Karpas-422 (cell line): ENCODE measurements at regions not wholly inside any gene's neighbourhood (a gene's known extent, or its start where the extent isn't known, plus 50 kb on each side); places are given as distances from the start of the nearest gene placed in this dataset.

ENCODE experiments used
- DNase-seq: peaks from one replicate; pipeline ENCODE4 v3.0.0-alpha.2; 2015
- H2AFZ ChIP-seq: fragments of 200-600 bp; sonication (generic); 2 replicates; pipeline ENCODE4 v1.6.1; 2014; ENCODE audit warnings: antibody characterized with exemption, low read length, mixed read lengths
- H3K27ac ChIP-seq: fragments of 200-600 bp; sonication (generic); 2 replicates; pipeline ENCODE4 v1.5.1; 2014; ENCODE audit warnings: mild to moderate bottlenecking, low read length, moderate library complexity
- H3K27me3 ChIP-seq: fragments of 200-600 bp; sonication (generic); 2 replicates; pipeline ENCODE4 v1.6.1; 2014; ENCODE audit warnings: low read length, mixed read lengths
- H3K36me3 ChIP-seq: fragments of 200-600 bp; sonication (generic); 2 replicates; pipeline ENCODE4 v1.6.1; 2014; ENCODE audit warnings: low read length, mixed read lengths; ENCODE audit not compliant: insufficient read depth
- H3K4me1 ChIP-seq: fragments of 200-600 bp; sonication (generic); 2 replicates; pipeline ENCODE4 v1.6.1; 2014; ENCODE audit warnings: mild to moderate bottlenecking, low read length, mixed read lengths
- H3K4me2 ChIP-seq: fragments of 200-600 bp; sonication (generic); 2 replicates; pipeline ENCODE4 v1.6.1; 2014; ENCODE audit warnings: low read length, low read depth, mild to moderate bottlenecking; ENCODE audit not compliant: poor library complexity, severe bottlenecking
- H3K4me3 ChIP-seq: fragments of 200-600 bp; sonication (generic); 2 replicates; pipeline ENCODE4 v1.5.1; 2014; ENCODE audit warnings: mild to moderate bottlenecking, antibody characterized with exemption, low read length, mixed read lengths
- H3K79me2 ChIP-seq: fragments of 200-600 bp; sonication (generic); 2 replicates; pipeline ENCODE4 v1.6.1; 2014; ENCODE audit warnings: mild to moderate bottlenecking, low read length, mixed read lengths
- H3K9ac ChIP-seq: fragments of 200-600 bp; sonication (generic); 2 replicates; pipeline ENCODE4 v1.6.0; 2014; ENCODE audit warnings: low read length
- H3K9me2 ChIP-seq: fragments of 200-600 bp; sonication (generic), shearing (Covaris generic); replicated peaks from 2 replicates; pipeline ENCODE4 v1.6.0; 2014; ENCODE audit warnings: mild to moderate bottlenecking, low read length, moderate library complexity; ENCODE audit not compliant: insufficient read depth
- H3K9me3 ChIP-seq: fragments of 300-700, 200-600 bp; sonication (generic); 2 replicates; pipeline ENCODE4 v1.6.1; 2014; ENCODE audit warnings: low read length, mixed read lengths
- H4K20me1 ChIP-seq: fragments of 200-600 bp; sonication (generic); 2 replicates; pipeline ENCODE4 v1.6.1; 2014; ENCODE audit warnings: mild to moderate bottlenecking, antibody characterized with exemption, low read length, low read depth; ENCODE audit not compliant: insufficient read depth

- H3K4me1 ChIP-seq: no peaks in the 10 kb centered on the region
- H3K9me2 ChIP-seq: no peaks in the 10 kb centered on the region; the same call in 1 of the 2 replicates
- H2AFZ ChIP-seq: no peak overlapping the region
- DNase-seq: no peak
- H3K27ac ChIP-seq: no peak overlapping the region
- no peak overlapping the region for H3K4me3 ChIP-seq
- H3K27me3 ChIP-seq: no peaks in the 10 kb centered on the region
- no peaks in the 10 kb centered on the region for H3K36me3 ChIP-seq
- no peak overlapping the region for H3K4me2 ChIP-seq
- H3K9ac ChIP-seq: no peak overlapping the region
- H4K20me1 ChIP-seq: no peaks in the 10 kb centered on the region
- H3K9me3 ChIP-seq: no peaks in the 10 kb centered on the region; the same call in 1 of the 2 replicates
- H3K79me2 ChIP-seq: no peaks in the 10 kb centered on the region
Measured at GRCh38 chr6:22825210-22825609, 255.8 kb downstream of the HDGFL1 start.

GRCh38 chr6:22826961-22827360 lies 257.6 kb downstream of the HDGFL1 start:
- Histone ChIP-seq H3K4me1 (no peaks in the 10 kb centered on the region), H2AFZ (no peak overlapping the region)

DNA sequence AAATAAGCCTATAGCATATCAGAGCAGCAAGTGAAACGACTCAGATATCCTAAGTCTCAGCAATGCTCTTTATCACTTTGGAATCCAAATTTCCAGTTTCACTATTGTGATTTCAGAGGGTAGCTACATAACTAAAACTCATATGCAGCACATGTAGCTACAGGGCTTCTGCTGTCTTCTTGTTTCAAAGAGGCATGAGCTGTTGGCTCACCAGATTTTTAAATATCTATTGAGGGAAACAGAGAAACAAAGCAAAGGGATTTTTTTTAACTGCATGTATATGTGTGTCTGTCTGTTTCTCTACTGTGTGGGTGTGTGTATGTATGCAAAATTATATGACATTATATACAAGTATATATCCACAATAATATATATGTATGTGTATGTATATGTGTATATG lies 258.4 kb downstream of the HDGFL1 start:
- Histone ChIP-seq H3K4me3 (no peak overlapping the region), H3K9me2 (no peaks in the 10 kb centered on the region; the same call in 1 of the 2 replicates), H3K36me3 (no peaks in the 10 kb centered on the region), H3K9me3 (no peaks in the 10 kb centered on the region), H3K79me2 (no peaks in the 10 kb centered on the region), H3K4me1 (no peaks in the 10 kb centered on the region), H3K27me3 (no peaks in the 10 kb centered on the region), H4K20me1 (no peaks in the 10 kb centered on the region), H3K4me2 (no peak overlapping the region), H3K27ac (no peak overlapping the region), H2AFZ (no peak overlapping the region), H3K9ac (no peak overlapping the region)
- DNase-seq: no peak

More at GRCh38 chr6:22826961-22827360, 257.6 kb downstream of the HDGFL1 start:
- no peak for DNase-seq
- Histone ChIP-seq H3K79me2 (no peaks in the 10 kb centered on the region), H3K9ac (no peak overlapping the region), H3K4me2 (no peak overlapping the region), H3K27ac (no peak overlapping the region), H3K4me3 (no peak overlapping the region), H3K36me3 (no peaks in the 10 kb centered on the region), H4K20me1 (no peaks in the 10 kb centered on the region), H3K27me3 (no peaks in the 10 kb centered on the region), H3K9me3 (no peaks in the 10 kb centered on the region), H3K9me2 (no peaks in the 10 kb centered on the region; the same call in 1 of the 2 replicates)

DNA sequence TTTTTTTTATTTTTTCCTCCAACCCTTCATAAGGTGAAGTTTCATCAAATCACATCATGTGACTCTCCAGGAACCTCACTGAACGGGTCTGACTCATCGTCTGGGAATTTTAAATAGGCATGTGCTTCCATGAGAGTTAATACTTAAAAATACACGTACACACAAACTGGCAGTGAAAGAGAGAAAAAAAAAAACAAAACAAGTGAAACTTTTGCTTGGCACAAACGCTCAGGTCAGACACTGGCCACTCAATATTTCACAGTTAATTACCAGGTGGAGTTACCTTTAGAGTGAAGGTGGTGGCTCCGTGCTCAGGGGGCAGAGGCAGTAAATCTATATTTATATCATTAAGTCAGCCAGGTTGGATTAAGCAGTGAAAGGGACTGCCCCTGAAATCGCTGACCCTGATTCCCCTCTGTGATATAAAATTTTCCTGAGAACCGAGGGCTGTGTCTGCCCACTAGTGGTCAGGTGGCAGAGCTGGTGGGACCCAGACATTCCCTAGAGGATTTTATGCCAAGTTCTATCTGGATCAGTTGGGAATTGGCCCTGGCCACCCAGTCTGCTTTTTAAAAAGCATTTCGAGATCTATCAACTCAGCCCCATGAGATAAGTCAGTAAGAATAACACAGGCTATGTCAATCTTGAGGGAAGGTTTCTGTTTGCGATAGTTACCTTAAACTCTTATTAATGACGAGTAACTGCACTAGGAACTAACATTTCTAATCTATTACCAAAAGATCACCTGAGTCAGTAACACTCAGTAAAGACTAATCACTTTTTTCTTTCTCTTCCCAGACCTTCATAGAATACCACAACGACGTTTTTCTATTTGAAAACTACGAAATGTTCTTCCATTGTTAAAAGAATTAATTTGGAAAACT lies 259.1 kb downstream of the HDGFL1 start:
- Histone ChIP-seq H2AFZ (no peak overlapping the region), H3K27me3 (no peaks in the 10 kb centered on the region), H3K4me3 (no peak overlapping the region), H3K9me3 (no peaks in the 10 kb centered on the region), H3K36me3 (no peaks in the 10 kb centered on the region), H3K9ac (no peak overlapping the region), H3K27ac (no peak overlapping the region), H3K9me2 (no peaks in the 10 kb centered on the region; the same call in 1 of the 2 replicates), H3K4me1 (no peaks in the 10 kb centered on the region), H3K4me2 (no peak overlapping the region), H3K79me2 (no peaks in the 10 kb centered on the region), H4K20me1 (no peaks in the 10 kb centered on the region)
- DNase-seq: no peak

DNA sequence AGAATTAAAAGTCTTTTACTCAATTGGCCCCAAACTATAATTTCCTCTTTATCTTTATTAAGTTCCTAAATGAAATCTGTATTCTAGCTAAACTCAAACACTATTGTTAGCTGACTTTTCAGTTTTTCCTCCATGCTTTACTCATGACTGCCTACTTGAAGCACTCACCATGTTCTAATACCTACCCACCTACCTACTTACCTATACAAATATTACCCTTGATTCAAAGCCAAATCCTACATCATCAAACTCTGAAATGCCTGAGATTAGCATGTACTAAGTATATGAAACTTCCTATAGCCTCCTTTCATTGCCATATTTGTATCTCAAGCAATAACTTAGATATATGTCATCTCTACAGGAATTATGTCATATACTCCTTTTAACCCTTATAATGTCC lies 259.7 kb downstream of the HDGFL1 start:
- no peak overlapping the region for H3K4me2 ChIP-seq
- H2AFZ ChIP-seq: no peak overlapping the region
- no peaks in the 10 kb centered on the region for H4K20me1 ChIP-seq
- H3K9me3 ChIP-seq: no peaks in the 10 kb centered on the region
- H3K9me2 ChIP-seq: no peaks in the 10 kb centered on the region; the same call in 1 of the 2 replicates
- no peaks in the 10 kb centered on the region for H3K4me1 ChIP-seq
- H3K27me3 ChIP-seq: no peaks in the 10 kb centered on the region
- H3K36me3 ChIP-seq: no peaks in the 10 kb centered on the region
- H3K9ac ChIP-seq: no peak overlapping the region
- H3K27ac ChIP-seq: no peak overlapping the region
- H3K79me2 ChIP-seq: no peaks in the 10 kb centered on the region
- no peak overlapping the region for H3K4me3 ChIP-seq
- DNase-seq: no peak

- H3K4me2 ChIP-seq: no peak overlapping the region
- H3K9me2 ChIP-seq: no peaks in the 10 kb centered on the region; the same call in 1 of the 2 replicates
- H2AFZ ChIP-seq: no peak overlapping the region
- H3K4me3 ChIP-seq: no peak overlapping the region
- no peak overlapping the region for H3K9ac ChIP-seq
- DNase-seq: no peak
- H3K4me1 ChIP-seq: no peaks in the 10 kb centered on the region
- H4K20me1 ChIP-seq: no peaks in the 10 kb centered on the region
- no peaks in the 10 kb centered on the region for H3K36me3 ChIP-seq
- no peaks in the 10 kb centered on the region; the same call in 1 of the 2 replicates for H3K9me3 ChIP-seq
- no peak overlapping the region for H3K27ac ChIP-seq
- H3K27me3 ChIP-seq: no peaks in the 10 kb centered on the region
- H3K79me2 ChIP-seq: no peaks in the 10 kb centered on the region
Measured at GRCh38 chr6:22830463-22830862, 261.1 kb downstream of the HDGFL1 start.

- no peaks in the 10 kb centered on the region for H3K9me2 ChIP-seq
- H3K36me3 ChIP-seq: no peaks in the 10 kb centered on the region
- H3K79me2 ChIP-seq: no peaks in the 10 kb centered on the region
- no peaks in the 10 kb centered on the region for H3K4me1 ChIP-seq
- no peak overlapping the region for H3K27ac ChIP-seq
- H3K9ac ChIP-seq: no peak overlapping the region
- no peak overlapping the region for H2AFZ ChIP-seq
- peaks cover 1% of the 10 kb centered on the region for H3K9me3 ChIP-seq
- no peak overlapping the region for H3K4me3 ChIP-seq
- no peaks in the 10 kb centered on the region for H3K27me3 ChIP-seq
- H4K20me1 ChIP-seq: no peaks in the 10 kb centered on the region
- no peak for DNase-seq
- no peak overlapping the region for H3K4me2 ChIP-seq
Measured at GRCh38 chr6:22833191-22833590, 263.8 kb downstream of the HDGFL1 start.

GRCh38 chr6:22838345-22838744 lies 269.0 kb downstream of the HDGFL1 start:
- H4K20me1 ChIP-seq: no peaks in the 10 kb centered on the region
- H3K36me3 ChIP-seq: no peaks in the 10 kb centered on the region
- no peak for DNase-seq
- H3K9ac ChIP-seq: no peak overlapping the region
- H3K4me2 ChIP-seq: no peak overlapping the region
- no peak overlapping the region for H2AFZ ChIP-seq
- no peaks in the 10 kb centered on the region for H3K9me2 ChIP-seq
- H3K4me1 ChIP-seq: no peaks in the 10 kb centered on the region
- no peaks in the 10 kb centered on the region for H3K79me2 ChIP-seq
- peaks cover 11% of the 10 kb centered on the region for H3K9me3 ChIP-seq
- no peak overlapping the region for H3K4me3 ChIP-seq
- H3K27ac ChIP-seq: no peak overlapping the region
- no peaks in the 10 kb centered on the region for H3K27me3 ChIP-seq
